Fibroblast of lung (primary cell): ENCODE measurements at regions not wholly inside any gene's neighbourhood (a gene's known extent, or its start where the extent isn't known, plus 50 kb on each side); places are given as distances from the start of the nearest gene placed in this dataset.

Source experiments
- DNase-seq, 2 donors: peaks; one replicate each; pipeline versions ENCODE4 v3.0.0 to v3.0.0-alpha.2; 2010; ENCODE audit warnings: low read depth in 2 of 2
- H2AFZ ChIP-seq: 2 replicates; pipeline ENCODE4 v1.5.1; 2012; ENCODE audit warnings: low read length, control low read depth, inconsistent platforms
- H3K27ac ChIP-seq: 2 replicates; pipeline ENCODE4 v1.5.1; 2011; ENCODE audit warnings: low read length, control low read depth; ENCODE audit not compliant: insufficient read depth
- H3K27me3 ChIP-seq: 2 replicates; pipeline ENCODE4 v1.5.1; 2011; ENCODE audit warnings: mild to moderate bottlenecking, low read length; ENCODE audit not compliant: control insufficient read depth, insufficient read depth
- H3K36me3 ChIP-seq: 2 replicates; pipeline ENCODE4 v1.5.1; 2011; ENCODE audit warnings: low read length; ENCODE audit not compliant: control insufficient read depth, insufficient read depth
- H3K4me1 ChIP-seq: 2 replicates; pipeline ENCODE4 v1.5.1; 2011; ENCODE audit warnings: low read length; ENCODE audit not compliant: control insufficient read depth, insufficient read depth; ENCODE audit errors: extremely low read depth
- H3K4me2 ChIP-seq: 2 replicates; pipeline ENCODE4 v1.5.1; 2011; ENCODE audit warnings: low read length, control low read depth; ENCODE audit not compliant: insufficient read depth; ENCODE audit errors: extremely low read depth
- H3K4me3 ChIP-seq, 4 experiments: fragments of 200-600 bp in 1 of 4; sonication (generic) in 1 of 4; replicated peaks in 1 of 4; 2 replicates each; pipeline ENCODE4 v1.5.1; 2011 to 2016; ENCODE audit warnings: low read length in 4 of 4, low read depth in 3 of 4, mild to moderate bottlenecking in 3 of 4, control low read depth in 2 of 4, inconsistent platforms in 1 of 4, mixed read lengths in 1 of 4; ENCODE audit not compliant: insufficient read depth in 1 of 4; ENCODE audit errors: control extremely low read depth in 1 of 4
- H3K79me2 ChIP-seq: 2 replicates; pipeline ENCODE4 v1.5.1; 2012; ENCODE audit warnings: mild to moderate bottlenecking, low read length, inconsistent platforms; ENCODE audit not compliant: control insufficient read depth, insufficient read depth
- H3K9ac ChIP-seq: 2 replicates; pipeline ENCODE4 v1.5.1; 2011; ENCODE audit warnings: mild to moderate bottlenecking, low read length, control low read depth; ENCODE audit not compliant: insufficient read depth
- H3K9me3 ChIP-seq: 2 replicates; pipeline ENCODE4 v1.5.1; 2012; ENCODE audit warnings: low read depth, low read length; ENCODE audit not compliant: control insufficient read depth, insufficient read depth
- H4K20me1 ChIP-seq: 2 replicates; pipeline ENCODE4 v1.5.1; 2011; ENCODE audit warnings: low read length; ENCODE audit not compliant: control insufficient read depth, insufficient read depth; ENCODE audit errors: extremely low read depth
- EZH2 ChIP-seq: IDR thresholded peaks from 2 replicates; pipeline ENCODE4 v1.5.1; 2012; ENCODE audit warnings: low read length, control low read depth, mild to moderate bottlenecking; ENCODE audit errors: missing control alignments
- TF ChIP-seq, protein P1 (sequence below), 2 donors: IDR thresholded peaks in 1 of 2; conservative IDR thresholded peaks in 1 of 2; 1 replicate in 1 of 2; 2 replicates in 1 of 2; pipeline ENCODE4 v1.5.1; 2011 to 2012; ENCODE audit warnings: low read length in 2 of 2, control low read depth in 1 of 2, inconsistent platforms in 1 of 2, low read depth in 1 of 2, mild to moderate bottlenecking in 1 of 2

DNA sequence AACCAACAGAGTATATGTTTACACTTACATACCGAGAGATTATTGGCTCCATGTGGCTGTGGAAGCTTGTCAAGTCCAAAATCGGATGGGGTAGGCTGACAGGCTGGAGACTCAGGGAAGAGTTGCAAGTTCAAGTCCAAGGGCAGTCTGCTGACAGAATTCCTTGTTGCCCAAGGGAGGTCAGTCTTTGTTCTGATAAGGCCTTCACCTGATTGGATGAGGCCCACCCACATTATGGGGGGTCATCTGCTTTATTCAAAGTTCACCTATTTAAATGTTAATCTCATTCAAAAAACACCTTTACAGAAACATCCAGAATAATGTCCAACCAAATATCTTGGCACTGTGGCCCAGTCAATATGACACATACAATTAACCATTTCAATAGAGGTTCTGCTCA lies 452.4 kb downstream of the KLF12 start:
- H3K9me3 ChIP-seq: no peaks in the 10 kb centered on the region
- DNase-seq: no peak

DNA sequence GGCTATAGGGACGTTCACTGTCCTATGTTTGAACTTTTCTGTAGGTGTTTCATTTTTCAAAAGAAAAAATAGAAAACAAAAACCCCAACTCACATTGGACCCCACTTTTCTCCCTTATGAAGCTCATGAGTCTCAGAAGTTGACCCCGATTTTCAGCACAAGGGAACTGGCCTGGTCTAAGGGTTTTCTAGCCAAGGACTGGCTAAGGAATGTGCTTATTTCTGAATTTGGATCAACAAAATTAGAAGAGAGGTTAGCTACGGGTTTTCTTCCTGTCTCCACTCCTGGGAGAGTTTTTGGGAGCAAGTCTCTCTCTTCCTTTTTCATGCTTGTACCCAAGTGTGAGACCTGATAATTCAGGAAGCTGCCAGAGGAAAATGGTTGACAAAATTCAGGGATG lies 453.2 kb downstream of the KLF12 start:
- Histone ChIP-seq H3K4me3 (no peak overlapping the region), H3K36me3 (no peaks in the 10 kb centered on the region), H3K9me3 (no peaks in the 10 kb centered on the region), H3K9ac (no peak overlapping the region), H3K4me1 (no peaks in the 10 kb centered on the region), H2AFZ (no peak overlapping the region), H3K4me2 (no peak overlapping the region), H3K27me3 (no peaks in the 10 kb centered on the region), H4K20me1 (no peaks in the 10 kb centered on the region), H3K27ac (no peak overlapping the region), H3K79me2 (no peaks in the 10 kb centered on the region)
- DNase-seq: no peak
- TF ChIP-seq, protein P1, sequence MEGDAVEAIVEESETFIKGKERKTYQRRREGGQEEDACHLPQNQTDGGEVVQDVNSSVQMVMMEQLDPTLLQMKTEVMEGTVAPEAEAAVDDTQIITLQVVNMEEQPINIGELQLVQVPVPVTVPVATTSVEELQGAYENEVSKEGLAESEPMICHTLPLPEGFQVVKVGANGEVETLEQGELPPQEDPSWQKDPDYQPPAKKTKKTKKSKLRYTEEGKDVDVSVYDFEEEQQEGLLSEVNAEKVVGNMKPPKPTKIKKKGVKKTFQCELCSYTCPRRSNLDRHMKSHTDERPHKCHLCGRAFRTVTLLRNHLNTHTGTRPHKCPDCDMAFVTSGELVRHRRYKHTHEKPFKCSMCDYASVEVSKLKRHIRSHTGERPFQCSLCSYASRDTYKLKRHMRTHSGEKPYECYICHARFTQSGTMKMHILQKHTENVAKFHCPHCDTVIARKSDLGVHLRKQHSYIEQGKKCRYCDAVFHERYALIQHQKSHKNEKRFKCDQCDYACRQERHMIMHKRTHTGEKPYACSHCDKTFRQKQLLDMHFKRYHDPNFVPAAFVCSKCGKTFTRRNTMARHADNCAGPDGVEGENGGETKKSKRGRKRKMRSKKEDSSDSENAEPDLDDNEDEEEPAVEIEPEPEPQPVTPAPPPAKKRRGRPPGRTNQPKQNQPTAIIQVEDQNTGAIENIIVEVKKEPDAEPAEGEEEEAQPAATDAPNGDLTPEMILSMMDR (conservative IDR thresholded peaks at IDR 0.05 in 1 of 2, IDR thresholded peaks at IDR 0.05 in 1 of 2; ENCODE audit: low read depth in 1 of 2, low read length in 2 of 2): no peak
- TF ChIP-seq EZH2: no peak

More for the DNA sequence above, 452.4 kb downstream of the KLF12 start:
- Histone ChIP-seq H4K20me1 (no peaks in the 10 kb centered on the region), H3K27me3 (no peaks in the 10 kb centered on the region), H3K36me3 (no peaks in the 10 kb centered on the region), H3K9ac (no peak overlapping the region), H3K79me2 (no peaks in the 10 kb centered on the region), H3K4me1 (no peaks in the 10 kb centered on the region), H2AFZ (no peak overlapping the region), H3K4me2 (no peak overlapping the region), H3K27ac (no peak overlapping the region), H3K4me3 (no peak overlapping the region)
- TF ChIP-seq, protein P1 (conservative IDR thresholded peaks at IDR 0.05 in 1 of 2, IDR thresholded peaks at IDR 0.05 in 1 of 2; ENCODE audit: low read depth in 1 of 2, low read length in 2 of 2): no peak
- TF ChIP-seq EZH2: no peak

DNA sequence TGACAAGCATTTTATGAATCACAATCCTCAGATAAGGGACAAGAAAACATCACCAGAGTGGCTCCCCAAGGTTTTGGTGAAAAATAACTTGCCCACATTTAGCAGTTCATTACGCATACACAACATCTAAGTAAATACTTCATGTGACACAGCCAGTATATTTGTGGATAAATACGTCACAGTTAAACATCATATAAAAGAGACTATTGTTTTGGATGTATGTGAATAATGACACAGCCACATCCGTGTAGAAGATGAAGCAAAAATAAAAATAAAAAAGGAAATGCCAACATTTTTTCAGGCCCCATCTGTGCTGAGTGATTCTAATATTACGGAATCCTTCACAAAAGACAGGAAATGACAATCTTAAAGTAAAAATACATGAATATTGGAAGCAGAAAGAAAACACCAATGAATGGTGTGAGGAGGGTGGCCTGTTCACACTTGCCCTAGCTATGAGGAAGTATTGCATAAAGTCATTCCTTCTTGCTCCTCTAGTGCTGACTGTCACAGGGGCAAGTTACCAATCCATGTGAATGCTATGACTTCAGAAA lies 457.1 kb downstream of the KLF12 start:
- Histone ChIP-seq H3K27me3 (no peaks in the 10 kb centered on the region), H3K27ac (no peak overlapping the region)
- no peak for TF ChIP-seq EZH2
- TF ChIP-seq, protein P1 (conservative IDR thresholded peaks at IDR 0.05 in 1 of 2, IDR thresholded peaks at IDR 0.05 in 1 of 2; ENCODE audit: low read depth in 1 of 2, low read length in 2 of 2): no peak

More for the DNA sequence above, 457.1 kb downstream of the KLF12 start:
- Histone ChIP-seq H3K4me3 (no peak overlapping the region), H4K20me1 (no peaks in the 10 kb centered on the region), H3K79me2 (no peaks in the 10 kb centered on the region), H3K9ac (no peak overlapping the region), H2AFZ (no peak overlapping the region), H3K36me3 (no peaks in the 10 kb centered on the region), H3K4me2 (no peak overlapping the region), H3K9me3 (no peaks in the 10 kb centered on the region), H3K4me1 (no peaks in the 10 kb centered on the region)
- DNase-seq: peak; percentile 10 to 78
